Esophagus muscularis mucosa (tissue), 4 donors: ENCODE measurements at regions not wholly inside any gene's neighbourhood (a gene's known extent, or its start where the extent isn't known, plus 50 kb on each side); places are given as distances from the start of the nearest gene placed in this dataset.

Experiments used
- DNase-seq: peaks from one replicate; pipeline ENCODE4 v3.0.0-alpha.2; 2017; ENCODE audit errors: extremely low spot score
- H3K27ac ChIP-seq, 4 donors: fragments of 200-600 bp; sonication (generic); replicated peaks in 1 of 4; 1 replicate in 3 of 4; 2 replicates in 1 of 4; pipeline ENCODE4 v1.5.1; 2016 to 2019; ENCODE audit warnings: mild to moderate bottlenecking in 1 of 4
- H3K27me3 ChIP-seq, 4 donors: fragments of 200-600 bp; sonication (generic); one replicate each; pipeline versions ENCODE4 v1.5.1 to v1.6.0; 2016 to 2019
- H3K36me3 ChIP-seq, 4 donors: fragments of 200-600 bp; sonication (generic); one replicate each; pipeline ENCODE4 v1.5.1; 2016 to 2019
- H3K4me1 ChIP-seq, 4 donors: fragments of 200-600 bp; sonication (generic); one replicate each; pipeline ENCODE4 v1.5.1; 2016 to 2019
- H3K4me3 ChIP-seq, 4 donors: fragments of 200-600 bp; sonication (generic); 1 replicate in 2 of 4; 2 replicates in 2 of 4; pipeline ENCODE4 v1.5.1; 2016 to 2019; ENCODE audit warnings: mild to moderate bottlenecking in 4 of 4, moderate library complexity in 1 of 4
- H3K9me3 ChIP-seq, 4 donors: fragments of 200-600 bp; sonication (generic); 1 replicate in 3 of 4; 2 replicates in 1 of 4; pipeline ENCODE4 v1.5.1; 2016 to 2019
- CTCF ChIP-seq, 3 experiments: fragments of 200-600 bp in 2 of 3; fragments of 450-650 bp in 1 of 3; sonication (generic) in 2 of 3; IDR thresholded peaks; one replicate each; pipeline ENCODE4 v1.5.1; 2017 to 2019; ENCODE audit warnings: antibody characterized with exemption in 3 of 3, mild to moderate bottlenecking in 2 of 3, moderate library complexity in 1 of 3
- EP300 ChIP-seq: sonication (generic); formaldehyde crosslinking; IDR thresholded peaks from one replicate; pipeline ENCODE4 v1.6.1; 2017; ENCODE audit warnings: antibody characterized with exemption
- POLR2A ChIP-seq: fragments of 450-650 bp; IDR thresholded peaks from one replicate; pipeline ENCODE4 v1.6.1; 2017; ENCODE audit warnings: antibody characterized with exemption, moderate library complexity, mild to moderate bottlenecking, low read depth
- POLR2AphosphoS5 ChIP-seq, 2 donors: sonication (generic); formaldehyde crosslinking; IDR thresholded peaks; one replicate each; pipeline ENCODE4 v1.6.1; 2017; ENCODE audit warnings: antibody characterized with exemption in 2 of 2
- WGBS: methylation state at CpG from one replicate; pipeline ENCODE4 v1.1.5; 2018; 5-methylcytosine and 5-hydroxymethylcytosine counted together
- intact Hi-C: fragments of 100-400 bp; cut with DNase I; formaldehyde crosslinking; loops from one replicate; pipeline ENCODE4 v1.15.1; 2023

DNA sequence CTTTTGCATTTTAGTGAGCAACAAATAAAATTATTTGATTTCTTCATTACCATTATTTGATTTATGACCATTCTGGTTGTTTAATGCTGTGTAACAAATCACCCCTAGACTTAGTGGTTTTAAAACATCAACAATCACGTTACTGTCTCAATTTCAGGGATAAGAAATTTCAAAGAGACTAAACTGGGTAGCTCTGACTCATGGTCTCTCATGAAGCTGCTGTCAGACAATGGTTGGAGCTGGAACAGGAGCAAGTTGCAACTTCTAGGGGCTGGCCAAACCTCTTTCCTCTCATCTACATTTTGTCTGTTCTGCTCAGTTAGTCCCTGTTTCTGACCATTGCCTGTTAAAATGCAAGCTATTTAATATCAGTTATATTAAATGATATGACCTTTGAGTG lies 517.0 kb downstream of the KCNH5 start:
- intact Hi-C loops = no loop called here
- no peak for TF ChIP-seq POLR2A
- TF ChIP-seq EP300 = no peak
- TF ChIP-seq POLR2AphosphoS5 (IDR thresholded peaks at IDR 0.05) = no peak
- no peak for TF ChIP-seq CTCF (IDR thresholded peaks at IDR 0.05)
- no peak for DNase-seq
- Histone ChIP-seq H3K4me3 (no peak overlapping the region), H3K4me1 (no peaks in the 10 kb centered on the region), H3K9me3 (no peaks in the 10 kb centered on the region), H3K36me3 (no peaks in the 10 kb centered on the region), H3K27me3 (no peaks in the 10 kb centered on the region), H3K27ac (no peak overlapping the region)
- WGBS = 61% methylated on average over 1 of the region's 1 CpG

- Histone ChIP-seq H3K36me3 (no peaks in the 10 kb centered on the region), H3K27ac (no peak overlapping the region), H3K9me3 (no peaks in the 10 kb centered on the region), H3K4me3 (no peak overlapping the region), H3K27me3 (no peaks in the 10 kb centered on the region), H3K4me1 (no peaks in the 10 kb centered on the region)
- 78% methylated on average over 2 of the region's 2 CpGs for WGBS
- intact Hi-C loops = no loop called here
- no peak for TF ChIP-seq CTCF (IDR thresholded peaks at IDR 0.05)
- TF ChIP-seq POLR2A = no peak
- no peak for TF ChIP-seq POLR2AphosphoS5 (IDR thresholded peaks at IDR 0.05)
- no peak for TF ChIP-seq EP300
- no peak for DNase-seq
Measured at GRCh38 chr14:62532181-62532580, 513.1 kb downstream of the KCNH5 start.

DNA sequence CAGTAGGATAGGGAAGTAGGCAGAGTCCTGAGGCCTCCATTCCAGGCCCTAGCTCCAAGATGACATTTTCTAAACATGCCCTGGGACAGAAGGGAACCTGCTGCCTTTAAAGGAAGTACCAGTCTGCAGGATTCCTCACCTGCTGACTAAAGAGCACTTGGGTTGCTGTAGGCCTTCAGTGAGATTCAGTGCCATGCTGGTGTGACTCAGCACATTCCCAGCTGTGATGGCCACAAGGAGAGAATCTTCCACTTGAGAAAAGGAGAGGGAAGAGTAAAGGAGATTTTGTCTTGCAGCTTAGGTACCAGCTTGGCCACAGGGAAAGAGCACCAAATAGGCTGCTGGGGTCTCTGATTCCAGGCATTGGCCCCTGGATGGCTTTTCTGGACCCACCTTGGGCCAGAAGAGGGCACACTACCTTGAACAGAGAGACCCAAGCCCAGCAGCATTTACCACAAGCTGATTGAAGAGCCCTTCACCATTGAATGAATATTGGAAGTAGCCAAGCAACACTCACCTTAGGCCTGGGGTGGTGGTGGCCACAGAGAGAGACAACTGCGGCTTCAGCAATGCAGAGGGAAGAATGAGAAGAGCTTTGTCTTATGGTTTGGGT lies 498.3 kb downstream of the KCNH5 start:
- no peak for DNase-seq
- 94% methylated on average over 1 of the region's 1 CpG for WGBS
- no peaks in the 10 kb centered on the region for H3K27me3 ChIP-seq
- H3K27ac ChIP-seq = no peak overlapping the region
- no peaks in the 10 kb centered on the region for H3K36me3 ChIP-seq
- TF ChIP-seq POLR2AphosphoS5 (IDR thresholded peaks at IDR 0.05) = no peak
- intact Hi-C loops = no loop called here
- H3K4me1 ChIP-seq = no peaks in the 10 kb centered on the region
- peaks cover 0 to 14% (median 6%) of the 10 kb centered on the region in 4 donors for H3K9me3 ChIP-seq
- no peak overlapping the region for H3K4me3 ChIP-seq

- DNase-seq = no peak
- 83% methylated on average over 6 of the region's 6 CpGs for whole genome bisulfite sequencing
- Histone ChIP-seq H3K36me3 (no peaks in the 10 kb centered on the region), H3K4me3 (no peak overlapping the region), H3K27me3 (no peaks in the 10 kb centered on the region), H3K27ac (no peak overlapping the region), H3K4me1 (no peaks in the 10 kb centered on the region), H3K9me3 (peaks cover 0 to 14% (median 4%) of the 10 kb centered on the region in 4 donors)
- no peak for TF ChIP-seq CTCF (IDR thresholded peaks at IDR 0.05)
- TF ChIP-seq EP300 = no peak
- no peak for TF ChIP-seq POLR2A
- TF ChIP-seq POLR2AphosphoS5 (IDR thresholded peaks at IDR 0.05) = no peak
- intact Hi-C loops = no loop called here
Measured at GRCh38 chr14:62557416-62557815, 487.8 kb downstream of the KCNH5 start.

DNA sequence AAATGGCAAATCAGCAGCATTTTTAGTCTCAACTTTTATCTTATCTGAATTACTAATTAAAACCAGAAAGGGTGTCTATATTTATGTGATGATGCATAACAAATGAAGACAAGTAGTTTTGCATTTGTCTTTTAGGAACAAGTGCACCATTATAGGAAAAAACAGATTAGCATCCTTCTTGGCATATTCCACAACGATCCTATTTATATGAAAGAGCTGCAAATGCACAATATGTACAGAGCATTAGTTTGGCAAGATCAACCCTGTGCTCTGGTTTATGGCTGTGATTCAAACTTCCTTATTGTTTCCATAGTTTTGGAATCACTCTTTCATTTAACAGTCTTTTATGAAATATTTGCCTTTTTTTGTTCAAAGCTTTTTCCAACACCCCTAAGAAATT lies 486.8 kb downstream of the KCNH5 start:
- no peak for TF ChIP-seq EP300
- no peak for TF ChIP-seq CTCF (IDR thresholded peaks at IDR 0.05)
- TF ChIP-seq POLR2AphosphoS5 (IDR thresholded peaks at IDR 0.05) = no peak
- no peak for TF ChIP-seq POLR2A
- DNase-seq = no peak
- Histone ChIP-seq H3K4me1 (no peaks in the 10 kb centered on the region), H3K4me3 (no peak overlapping the region), H3K36me3 (no peaks in the 10 kb centered on the region), H3K9me3 (peaks cover 0 to 6% (median 0%) of the 10 kb centered on the region in 4 donors), H3K27me3 (no peaks in the 10 kb centered on the region), H3K27ac (no peak overlapping the region)
- 97% methylated on average over 1 of the region's 1 CpG for WGBS
- intact Hi-C loops = no loop called here
